AG04450 (cell line): ENCODE measurements at regions not wholly inside any gene's neighbourhood (a gene's known extent, or its start where the extent isn't known, plus 50 kb on each side); places are given as distances from the start of the nearest gene placed in this dataset.

Experiments
- CTCF ChIA-PET: fragments of 300-600, 350-600 bp; formaldehyde crosslinking; extraction: SDS; loops from one replicate; lab custom pipeline; 2022; ENCODE audit warnings: antibody characterized with exemption, inconsistent platforms; lab: Charles Lee
- POLR2A ChIA-PET: fragments of 350-600 bp; formaldehyde crosslinking; extraction: SDS; loops from one replicate; lab custom pipeline; 2021; ENCODE audit warnings: antibody characterized with exemption, inconsistent platforms; lab: Yijun Ruan, JAX
- DNase-seq: peaks from one replicate; pipeline ENCODE4 v3.0.0-alpha.2; 2011; ENCODE audit warnings: low read depth, low spot score
- H3K27ac ChIP-seq: one replicate; pipeline ENCODE4 v1.5.1; 2012; ENCODE audit warnings: low read depth, low read length, control low read depth
- H3K27me3 ChIP-seq: one replicate; pipeline ENCODE4 v1.6.0; 2012; ENCODE audit warnings: low read length; ENCODE audit not compliant: control insufficient read depth, insufficient read depth
- H3K4me3 ChIP-seq: 2 replicates; pipeline ENCODE4 v1.5.1; 2011; ENCODE audit warnings: mild to moderate bottlenecking, low read depth, low read length, control low read depth
- H3K9me3 ChIP-seq: 2 replicates; pipeline ENCODE4 v1.5.1; 2012; ENCODE audit warnings: low read length; ENCODE audit not compliant: control insufficient read depth, insufficient read depth
- CTCF ChIP-seq: IDR thresholded peaks from 2 replicates; pipeline ENCODE4 v1.5.1; 2011; ENCODE audit warnings: low read depth, low read length, control low read depth, inconsistent platforms

- POLR2A ChIA-PET, result no interaction called here
These were observed 250.1 kb upstream of the CAND1 start for GRCh38 chr12:67019070-67019469.

GRCh38 chr12:67025543-67026114, 243.5 kb upstream of the CAND1 start:
- Histone ChIP-seq H3K4me3 (no peak overlapping the region), H3K27ac (no peak overlapping the region), H3K27me3 (no peaks in the 10 kb centered on the region), H3K9me3 (no peaks in the 10 kb centered on the region)
- ChIA-PET POLR2A (no interaction called here), CTCF (interaction anchor here (1.2 kb wide), 1 partner anchor 135 kb away, joined by 3 read pairs; no protein-coding TSS in a partner anchor)
- peak; percentile 76 for TF ChIP-seq CTCF
- DNase-seq, result no peak

More at GRCh38 chr12:67019070-67019469, 250.1 kb upstream of the CAND1 start:
- CTCF ChIA-PET, result interaction anchor here (1.2 kb wide), 1 partner anchor 9 kb away, joined by 3 read pairs; no protein-coding TSS in a partner anchor
- H3K27ac ChIP-seq, result no peak overlapping the region
- no peaks in the 10 kb centered on the region for H3K27me3 ChIP-seq
- no peak for DNase-seq
- no peak overlapping the region for H3K4me3 ChIP-seq
- TF ChIP-seq CTCF, result no peak
- H3K9me3 ChIP-seq, result no peaks in the 10 kb centered on the region

GRCh38 chr12:67026487-67027246, 242.5 kb upstream of the CAND1 start:
- CTCF ChIA-PET, result no interaction called here
- H3K4me3 ChIP-seq, result no peak overlapping the region
- TF ChIP-seq CTCF, result no peak
- DNase-seq, result no peak
- H3K27me3 ChIP-seq, result no peaks in the 10 kb centered on the region
- no peak overlapping the region for H3K27ac ChIP-seq
- H3K9me3 ChIP-seq, result no peaks in the 10 kb centered on the region
- POLR2A ChIA-PET, result no interaction called here

GRCh38 chr12:67028529-67028928, 240.6 kb upstream of the CAND1 start:
- no peak for DNase-seq
- POLR2A ChIA-PET, result no interaction called here
- H3K27me3 ChIP-seq, result no peaks in the 10 kb centered on the region
- H3K27ac ChIP-seq, result no peak overlapping the region
- no peaks in the 10 kb centered on the region for H3K9me3 ChIP-seq
- H3K4me3 ChIP-seq, result no peak overlapping the region
- no peak for TF ChIP-seq CTCF
- CTCF ChIA-PET, result no interaction called here
